HL-60 (cell line): ENCODE measurements at regions not wholly inside any gene's neighbourhood (a gene's known extent, or its start where the extent isn't known, plus 50 kb on each side); places are given as distances from the start of the nearest gene placed in this dataset.

Source experiments
- GABPA ChIP-seq: IDR thresholded peaks from 2 replicates; pipeline ENCODE4 v1.6.1; 2012; ENCODE audit warnings: low read depth
- POLR2AphosphoS5 ChIP-seq: IDR thresholded peaks from 2 replicates; pipeline ENCODE4 v1.6.1; 2012; ENCODE audit warnings: low read depth
- REST ChIP-seq: IDR thresholded peaks from 2 replicates; pipeline ENCODE4 v1.6.1; 2012; ENCODE audit warnings: low read depth; ENCODE audit not compliant: insufficient replicate concordance
- SPI1 ChIP-seq: IDR thresholded peaks from 2 replicates; pipeline ENCODE4 v1.6.1; 2012; ENCODE audit warnings: low read depth, mild to moderate bottlenecking, borderline replicate concordance
- TF ChIP-seq, protein P1 (sequence below): IDR thresholded peaks from one replicate; pipeline ENCODE4 v1.5.1; 2011; ENCODE audit warnings: low read length, control low read depth, inconsistent platforms; ENCODE audit not compliant: insufficient read depth

DNA sequence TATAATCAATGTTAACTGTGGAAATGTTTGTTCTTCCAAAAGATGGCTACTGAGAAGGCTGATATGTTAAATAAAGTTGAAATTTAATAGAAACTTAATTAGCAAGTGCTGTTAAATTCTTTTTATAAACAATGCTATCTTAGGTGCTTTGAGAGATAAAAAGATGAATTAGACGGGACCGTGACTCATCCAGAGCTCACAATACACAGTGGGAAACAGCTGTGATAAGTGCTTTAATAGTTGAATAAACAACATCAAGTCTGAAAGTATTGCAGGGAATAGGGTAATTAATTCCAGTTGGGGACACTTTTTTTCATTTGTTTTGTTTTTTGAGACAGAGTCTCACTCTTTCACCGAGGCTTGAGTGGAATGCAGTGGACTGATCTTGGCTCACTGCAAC, 85.5 kb upstream of the DTNA start:
- TF ChIP-seq, protein P1, sequence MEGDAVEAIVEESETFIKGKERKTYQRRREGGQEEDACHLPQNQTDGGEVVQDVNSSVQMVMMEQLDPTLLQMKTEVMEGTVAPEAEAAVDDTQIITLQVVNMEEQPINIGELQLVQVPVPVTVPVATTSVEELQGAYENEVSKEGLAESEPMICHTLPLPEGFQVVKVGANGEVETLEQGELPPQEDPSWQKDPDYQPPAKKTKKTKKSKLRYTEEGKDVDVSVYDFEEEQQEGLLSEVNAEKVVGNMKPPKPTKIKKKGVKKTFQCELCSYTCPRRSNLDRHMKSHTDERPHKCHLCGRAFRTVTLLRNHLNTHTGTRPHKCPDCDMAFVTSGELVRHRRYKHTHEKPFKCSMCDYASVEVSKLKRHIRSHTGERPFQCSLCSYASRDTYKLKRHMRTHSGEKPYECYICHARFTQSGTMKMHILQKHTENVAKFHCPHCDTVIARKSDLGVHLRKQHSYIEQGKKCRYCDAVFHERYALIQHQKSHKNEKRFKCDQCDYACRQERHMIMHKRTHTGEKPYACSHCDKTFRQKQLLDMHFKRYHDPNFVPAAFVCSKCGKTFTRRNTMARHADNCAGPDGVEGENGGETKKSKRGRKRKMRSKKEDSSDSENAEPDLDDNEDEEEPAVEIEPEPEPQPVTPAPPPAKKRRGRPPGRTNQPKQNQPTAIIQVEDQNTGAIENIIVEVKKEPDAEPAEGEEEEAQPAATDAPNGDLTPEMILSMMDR, result no peak
- TF ChIP-seq REST (no peak), POLR2AphosphoS5 (no peak), GABPA (no peak), SPI1 (no peak)
